OCI-LY7 (cell line): ENCODE measurements at regions not wholly inside any gene's neighbourhood (a gene's known extent, or its start where the extent isn't known, plus 50 kb on each side); places are given as distances from the start of the nearest gene placed in this dataset.
"Not testable (repeated sequence)": the region's sequence is repeated elsewhere in the genome, so short reads cannot be mapped to it uniquely, and the experiment has no call there.

Source experiments
- BruUV-seq: library from RNA; stranded (reverse); fragments of 400-500 nt; replicated peaks from 2 replicates; lab custom pipeline; 2021; lab: Mats Ljungman, UMichigan
- CTCF ChIA-PET: fragments of 300-600 bp; sonication (Branson Sonifier 250); formaldehyde crosslinking; loops from one replicate; lab custom pipeline; 2022; ENCODE audit warnings: antibody characterized with exemption; ENCODE audit not compliant: unreplicated experiment; lab: Charles Lee
- POLR2A ChIA-PET: fragments of 300-600 bp; sonication (Branson Sonifier 250); formaldehyde crosslinking; loops from one replicate; lab custom pipeline; 2022; ENCODE audit warnings: antibody characterized with exemption; lab: Charles Lee
- DNase-seq: peaks from one replicate; pipeline ENCODE4 v3.0.0-alpha.2; 2015; ENCODE audit warnings: low spot score
- H2AFZ ChIP-seq: fragments of 200-600 bp; sonication (generic), shearing (Covaris generic); 2 replicates; pipeline ENCODE4 v1.6.1; 2014; ENCODE audit warnings: mild to moderate bottlenecking, antibody characterized with exemption, low read length, moderate library complexity
- H3K27ac ChIP-seq: fragments of 200-600 bp; sonication (generic); 2 replicates; pipeline ENCODE4 v1.5.1; 2014; ENCODE audit warnings: mixed run types, low read depth, mild to moderate bottlenecking, moderate library complexity, low read length, inconsistent platforms; ENCODE audit not compliant: poor library complexity, severe bottlenecking
- H3K36me3 ChIP-seq: fragments of 200-600 bp; sonication (generic); 2 replicates; pipeline ENCODE4 v1.6.1; 2014; ENCODE audit warnings: mild to moderate bottlenecking, antibody characterized with exemption, low read length, moderate library complexity, mixed read lengths; ENCODE audit not compliant: insufficient read depth
- H3K4me1 ChIP-seq: fragments of 200-600 bp; sonication (generic); 2 replicates; pipeline ENCODE4 v1.5.1; 2014; ENCODE audit warnings: mild to moderate bottlenecking, low read length; ENCODE audit not compliant: insufficient read depth, poor library complexity, severe bottlenecking
- H3K4me2 ChIP-seq: fragments of 200-600 bp; sonication (generic); 2 replicates; pipeline ENCODE4 v1.6.1; 2014; ENCODE audit warnings: mild to moderate bottlenecking, low read length
- H3K4me3 ChIP-seq: fragments of 200-600 bp; sonication (generic); 2 replicates; pipeline ENCODE4 v1.5.1; 2014; ENCODE audit warnings: mild to moderate bottlenecking, low read depth, low read length; ENCODE audit not compliant: poor library complexity, severe bottlenecking
- H3K79me2 ChIP-seq: fragments of 200-600 bp; sonication (generic); 2 replicates; pipeline ENCODE4 v1.6.1; 2016; ENCODE audit warnings: low read depth, mild to moderate bottlenecking, low read length, moderate library complexity, mixed read lengths; ENCODE audit not compliant: insufficient read depth
- H3K9me2 ChIP-seq: fragments of 200-600 bp; sonication (generic); 2 replicates; pipeline ENCODE4 v1.6.1; 2016; ENCODE audit warnings: mild to moderate bottlenecking, low read length, mixed read lengths; ENCODE audit not compliant: insufficient read depth
- H3K9me3 ChIP-seq: fragments of 200-600 bp; sonication (generic); 2 replicates; pipeline ENCODE4 v1.6.1; 2014; ENCODE audit warnings: mild to moderate bottlenecking, mixed run types, low read length, mixed read lengths
- H4K20me1 ChIP-seq: fragments of 200-600 bp; sonication (generic); 2 replicates; pipeline ENCODE4 v1.6.1; 2014; ENCODE audit warnings: mild to moderate bottlenecking, antibody characterized with exemption, low read length, moderate library complexity, mixed read lengths; ENCODE audit not compliant: insufficient read depth
- EZH2phosphoT487 ChIP-seq: fragments of 200-600 bp; sonication (generic); IDR thresholded peaks from 2 replicates; pipeline ENCODE4 v1.6.1; 2018; ENCODE audit warnings: low read depth, borderline replicate concordance, mild to moderate bottlenecking, mixed run types, antibody characterized with exemption, low read length, moderate library complexity, mixed read lengths
- intact Hi-C: fragments of 100-400 bp; cut with micrococcal nuclease; formaldehyde crosslinking; loops from one replicate; pipeline ENCODE4 v1.10.0; 2022; ENCODE audit not compliant: unreplicated experiment
- TF ChIP-seq, protein P1 (sequence below): fragments of 200-600 bp; sonication (generic); conservative IDR thresholded peaks from 2 replicates; pipeline ENCODE4 v1.5.1; 2014; ENCODE audit warnings: mild to moderate bottlenecking, antibody characterized with exemption, low read length, moderate library complexity, mixed read lengths

DNA sequence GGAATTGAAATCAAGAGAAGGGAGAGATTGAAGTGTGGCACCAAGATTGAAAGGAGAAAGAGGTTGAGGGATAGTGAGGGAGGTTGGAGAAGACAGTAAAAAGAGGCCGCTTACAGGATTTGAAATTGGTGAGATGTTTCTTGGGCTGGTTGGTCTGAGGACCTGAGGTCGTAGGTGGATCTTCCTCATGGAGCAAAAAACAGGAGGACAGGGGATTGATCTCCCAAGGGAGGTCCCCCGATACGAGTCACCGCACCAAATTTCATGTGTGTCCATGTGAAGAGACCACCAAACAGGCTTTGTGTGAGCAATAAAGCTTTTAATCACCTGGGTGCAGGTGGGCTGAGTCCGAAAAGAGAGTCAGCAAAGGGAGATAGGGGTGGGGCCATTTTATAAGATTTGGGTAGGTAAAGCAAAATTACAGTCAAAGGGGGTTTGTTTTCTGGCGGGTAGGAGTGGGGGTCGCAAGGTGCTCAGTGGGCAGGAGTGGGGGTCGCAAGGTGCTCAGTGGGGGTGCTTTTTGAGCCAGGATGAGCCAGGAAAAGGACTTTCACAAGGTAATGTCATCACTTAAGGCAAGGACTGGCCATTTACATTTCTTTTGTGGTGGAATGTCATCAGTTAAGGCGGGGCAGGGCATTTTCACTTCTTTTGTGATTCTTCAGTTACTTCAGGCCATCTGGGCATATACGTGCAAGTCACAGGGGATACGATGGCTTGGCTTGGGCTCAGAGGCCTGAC, 505.5 kb downstream of the GRIN2A start:
- BruUV-seq, POLR2A ChIA-PET, H3K79me2 ChIP-seq, H3K36me3 ChIP-seq, H3K4me2 ChIP-seq, H2AFZ ChIP-seq, H3K4me1 ChIP-seq, DNase-seq, H3K4me3 ChIP-seq, H3K9me3 ChIP-seq, intact Hi-C loops, H3K27ac ChIP-seq, H4K20me1 ChIP-seq, H3K9me2 ChIP-seq, CTCF ChIA-PET: not testable (repeated sequence)

DNA sequence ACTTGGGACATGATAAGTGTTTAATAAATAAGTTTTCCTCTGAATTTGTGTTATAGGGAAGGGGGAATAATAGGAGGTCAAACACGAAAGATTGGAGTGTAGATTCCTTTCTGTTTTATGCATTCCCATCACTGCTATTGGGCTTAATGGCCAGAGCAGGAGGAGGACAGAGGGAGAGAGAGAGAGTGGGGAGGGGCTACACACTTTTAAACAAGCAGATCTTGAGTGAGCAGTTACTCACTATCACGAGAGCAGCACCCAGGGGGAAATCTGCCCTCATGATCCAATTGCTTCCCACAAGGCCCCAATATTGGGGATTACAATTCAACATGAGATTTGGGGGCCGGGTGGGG, 505.0 kb downstream of the GRIN2A start:
- no peaks in the 10 kb centered on the region for H3K36me3 ChIP-seq
- H2AFZ ChIP-seq, result no peak overlapping the region
- no peak for DNase-seq
- H3K79me2 ChIP-seq, result no peaks in the 10 kb centered on the region
- intact Hi-C loops, result no loop called here
- ChIA-PET CTCF (no interaction called here), POLR2A (no interaction called here)
- H4K20me1 ChIP-seq, result no peaks in the 10 kb centered on the region
- no TSS peak for BruUV-seq
- H3K4me2 ChIP-seq, result no peak overlapping the region
- no peak for TF ChIP-seq EZH2phosphoT487
- TF ChIP-seq, protein P1, sequence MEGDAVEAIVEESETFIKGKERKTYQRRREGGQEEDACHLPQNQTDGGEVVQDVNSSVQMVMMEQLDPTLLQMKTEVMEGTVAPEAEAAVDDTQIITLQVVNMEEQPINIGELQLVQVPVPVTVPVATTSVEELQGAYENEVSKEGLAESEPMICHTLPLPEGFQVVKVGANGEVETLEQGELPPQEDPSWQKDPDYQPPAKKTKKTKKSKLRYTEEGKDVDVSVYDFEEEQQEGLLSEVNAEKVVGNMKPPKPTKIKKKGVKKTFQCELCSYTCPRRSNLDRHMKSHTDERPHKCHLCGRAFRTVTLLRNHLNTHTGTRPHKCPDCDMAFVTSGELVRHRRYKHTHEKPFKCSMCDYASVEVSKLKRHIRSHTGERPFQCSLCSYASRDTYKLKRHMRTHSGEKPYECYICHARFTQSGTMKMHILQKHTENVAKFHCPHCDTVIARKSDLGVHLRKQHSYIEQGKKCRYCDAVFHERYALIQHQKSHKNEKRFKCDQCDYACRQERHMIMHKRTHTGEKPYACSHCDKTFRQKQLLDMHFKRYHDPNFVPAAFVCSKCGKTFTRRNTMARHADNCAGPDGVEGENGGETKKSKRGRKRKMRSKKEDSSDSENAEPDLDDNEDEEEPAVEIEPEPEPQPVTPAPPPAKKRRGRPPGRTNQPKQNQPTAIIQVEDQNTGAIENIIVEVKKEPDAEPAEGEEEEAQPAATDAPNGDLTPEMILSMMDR, result no peak
- no peaks in the 10 kb centered on the region for H3K9me3 ChIP-seq
- no peaks in the 10 kb centered on the region for H3K4me1 ChIP-seq
- no peak overlapping the region for H3K4me3 ChIP-seq
- H3K27ac ChIP-seq, result no peak overlapping the region
- no peaks in the 10 kb centered on the region for H3K9me2 ChIP-seq

DNA sequence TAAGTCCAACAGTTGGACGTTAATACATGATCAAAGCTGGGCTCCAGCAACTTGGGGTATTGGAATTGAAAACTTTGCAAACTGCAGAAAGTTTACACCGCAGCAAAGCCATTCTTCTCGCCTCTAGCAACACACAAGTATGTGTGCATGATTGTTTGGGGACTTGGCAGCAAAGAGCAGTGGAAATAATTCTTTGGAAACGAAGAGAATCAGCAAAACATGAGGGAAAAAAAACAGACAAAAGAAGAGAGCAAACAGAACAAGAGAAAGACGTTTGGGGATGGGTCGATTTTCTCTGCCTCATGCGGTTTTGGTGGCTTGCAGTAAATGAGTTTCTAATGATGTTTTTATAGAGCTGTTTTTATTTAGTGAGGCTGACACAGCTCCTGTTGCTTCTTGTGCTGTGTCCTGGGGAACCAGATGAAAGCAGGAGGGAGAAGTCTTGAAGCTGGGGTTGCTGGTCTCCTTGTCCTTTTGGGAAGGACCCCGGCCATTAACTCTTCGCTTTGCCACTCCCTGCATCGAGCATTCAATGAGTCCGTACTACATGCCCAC, 502.9 kb downstream of the GRIN2A start:
- POLR2A ChIA-PET, result no interaction called here

More for the DNA sequence above, 502.9 kb downstream of the GRIN2A start:
- no peak overlapping the region for H3K27ac ChIP-seq
- H3K4me3 ChIP-seq, result no peak overlapping the region
- no peak overlapping the region for H3K4me2 ChIP-seq
- 0 out of 2 replicates have a peak, but pooled peaks cover 5% of the 10 kb centered on the region for H3K9me3 ChIP-seq
- no peaks in the 10 kb centered on the region for H3K4me1 ChIP-seq
- no peak for DNase-seq
- H3K79me2 ChIP-seq, result no peaks in the 10 kb centered on the region
- intact Hi-C loops, result no loop called here
- no peaks in the 10 kb centered on the region for H3K36me3 ChIP-seq
- CTCF ChIA-PET, result no interaction called here
- no peak overlapping the region for H2AFZ ChIP-seq
- H4K20me1 ChIP-seq, result no peaks in the 10 kb centered on the region
- H3K9me2 ChIP-seq, result no peaks in the 10 kb centered on the region
- no peak for TF ChIP-seq EZH2phosphoT487
- TF ChIP-seq, protein P1, result no peak
- BruUV-seq, result no TSS peak
